ENCODE measurements at regions not wholly inside any gene's neighbourhood (a gene's known extent, or its start where the extent isn't known, plus 50 kb on each side); places are given as distances from the start of the nearest gene placed in this dataset.

- TF ChIP-seq, protein P1, sequence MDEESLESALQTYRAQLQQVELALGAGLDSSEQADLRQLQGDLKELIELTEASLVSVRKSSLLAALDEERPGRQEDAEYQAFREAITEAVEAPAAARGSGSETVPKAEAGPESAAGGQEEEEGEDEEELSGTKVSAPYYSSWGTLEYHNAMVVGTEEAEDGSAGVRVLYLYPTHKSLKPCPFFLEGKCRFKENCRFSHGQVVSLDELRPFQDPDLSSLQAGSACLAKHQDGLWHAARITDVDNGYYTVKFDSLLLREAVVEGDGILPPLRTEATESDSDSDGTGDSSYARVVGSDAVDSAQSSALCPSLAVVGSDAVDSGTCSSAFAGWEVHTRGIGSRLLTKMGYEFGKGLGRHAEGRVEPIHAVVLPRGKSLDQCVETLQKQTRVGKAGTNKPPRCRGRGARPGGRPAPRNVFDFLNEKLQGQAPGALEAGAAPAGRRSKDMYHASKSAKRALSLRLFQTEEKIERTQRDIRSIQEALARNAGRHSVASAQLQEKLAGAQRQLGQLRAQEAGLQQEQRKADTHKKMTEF (CRISPR knock-in tag; IDR thresholded peaks at IDR 0.05), result peak; percentile 86
- peak; percentile 92 for TF ChIP-seq SOX13 (IDR thresholded peaks at IDR 0.05)
- TF ChIP-seq SOX13 (CRISPR knock-in tag; conservative IDR thresholded peaks at IDR 0.05 in 1 of 2, IDR thresholded peaks at IDR 0.05 in 1 of 2), result peak in 1 of 2 experiments; percentile 79; a peak in 2 of 4 replicates
- TF ChIP-seq ZNF598 (CRISPR knock-in tag; IDR thresholded peaks at IDR 0.05; ENCODE audit: borderline replicate concordance), result peak; percentile 98
- TF ChIP-seq UBTF (CRISPR knock-in tag; IDR thresholded peaks at IDR 0.05), result peak; percentile 71; the same call in 1 of the 2 replicates
- TF ChIP-seq CBX2 (IDR thresholded peaks at IDR 0.05; ENCODE audit: low read depth, low read length), result no peak; the same call in 1 of the 2 replicates
- no peak for TF ChIP-seq CBX2 (CRISPR knock-in tag; IDR thresholded peaks at IDR 0.05; ENCODE audit: low read depth)
- peak; percentile 71; the same call in 1 of the 2 replicates for TF ChIP-seq JUN (CRISPR knock-in tag; IDR thresholded peaks at IDR 0.05)
- no peak; the same call in 1 of the 2 replicates for TF ChIP-seq ZBTB34 (CRISPR knock-in tag; IDR thresholded peaks at IDR 0.05)
- no peak; the same call in 1 of the 2 replicates for TF ChIP-seq MEIS1 (CRISPR knock-in tag; IDR thresholded peaks at IDR 0.05; ENCODE audit: borderline replicate concordance)
- TF ChIP-seq, protein P2, sequence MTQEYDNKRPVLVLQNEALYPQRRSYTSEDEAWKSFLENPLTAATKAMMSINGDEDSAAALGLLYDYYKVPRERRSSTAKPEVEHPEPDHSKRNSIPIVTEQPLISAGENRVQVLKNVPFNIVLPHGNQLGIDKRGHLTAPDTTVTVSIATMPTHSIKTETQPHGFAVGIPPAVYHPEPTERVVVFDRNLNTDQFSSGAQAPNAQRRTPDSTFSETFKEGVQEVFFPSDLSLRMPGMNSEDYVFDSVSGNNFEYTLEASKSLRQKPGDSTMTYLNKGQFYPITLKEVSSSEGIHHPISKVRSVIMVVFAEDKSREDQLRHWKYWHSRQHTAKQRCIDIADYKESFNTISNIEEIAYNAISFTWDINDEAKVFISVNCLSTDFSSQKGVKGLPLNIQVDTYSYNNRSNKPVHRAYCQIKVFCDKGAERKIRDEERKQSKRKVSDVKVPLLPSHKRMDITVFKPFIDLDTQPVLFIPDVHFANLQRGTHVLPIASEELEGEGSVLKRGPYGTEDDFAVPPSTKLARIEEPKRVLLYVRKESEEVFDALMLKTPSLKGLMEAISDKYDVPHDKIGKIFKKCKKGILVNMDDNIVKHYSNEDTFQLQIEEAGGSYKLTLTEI (CRISPR knock-in tag; conservative IDR thresholded peaks at IDR 0.05), result no peak
- peak; percentile 95 for TF ChIP-seq ERF (CRISPR knock-in tag; IDR thresholded peaks at IDR 0.05)
- TF ChIP-seq RBAK (CRISPR knock-in tag; IDR thresholded peaks at IDR 0.05), result no peak
- TF ChIP-seq ZNF207 (IDR thresholded peaks at IDR 0.05; ENCODE audit: borderline replicate concordance), result no peak
- TF ChIP-seq ATF7-NPFF (CRISPR knock-in tag; IDR thresholded peaks at IDR 0.05; ENCODE audit: low read depth), result no peak
- peak; percentile 97 for TF ChIP-seq RAD21 (CRISPR knock-in tag; IDR thresholded peaks at IDR 0.05)
- TF ChIP-seq ZNF138 (CRISPR knock-in tag; IDR thresholded peaks at IDR 0.05; ENCODE audit: low read depth), result no peak
Measured at GRCh38 chr14:34331728-34332623, 130.1 kb downstream of the SPTSSA start (continued).

Measured in HepG2 (cell line).